Mammary epithelial cell (primary cell): ENCODE measurements at regions not wholly inside any gene's neighbourhood (a gene's known extent, or its start where the extent isn't known, plus 50 kb on each side); places are given as distances from the start of the nearest gene placed in this dataset.

ENCODE experiments used
- CTCF ChIP-seq, 2 donors: IDR thresholded peaks in 1 of 2; conservative IDR thresholded peaks in 1 of 2; 2 replicates each; pipeline ENCODE4 v1.5.1; 2011 to 2012; ENCODE audit warnings: inconsistent platforms in 2 of 2, low read length in 2 of 2, mild to moderate bottlenecking in 2 of 2, control low read depth in 1 of 2, low read depth in 1 of 2; ENCODE audit not compliant: insufficient read depth in 1 of 2; ENCODE audit errors: extremely low read depth in 1 of 2
- EZH2 ChIP-seq: IDR thresholded peaks from 2 replicates; pipeline ENCODE4 v1.6.1; 2012; ENCODE audit warnings: low read length, inconsistent platforms, borderline replicate concordance

- TF ChIP-seq EZH2 (no peak), CTCF (conservative IDR thresholded peaks at IDR 0.05 in 1 of 2, IDR thresholded peaks at IDR 0.05 in 1 of 2; ENCODE audit: extremely low read depth in 1 of 2, insufficient read depth in 1 of 2, low read depth in 1 of 2, low read length in 2 of 2) (no peak)
Observed at GRCh38 chr2:13662055-13662454, 945.3 kb downstream of the TRIB2 start.
